Activated CD8-positive, alpha-beta T cell treated with anti-CD3 and anti-CD28 coated beads, Interleukin-2, amount 10 ng/mL, durations not matched to agents 7 days and 5 days (primary cell): ENCODE measurements at regions not wholly inside any gene's neighbourhood (a gene's known extent, or its start where the extent isn't known, plus 50 kb on each side); places are given as distances from the start of the nearest gene placed in this dataset.
"Not testable (repeated sequence)": the region's sequence is repeated elsewhere in the genome, so short reads cannot be mapped to it uniquely, and the experiment has no call there.

Experiments
- ATAC-seq: fragments of 150-1000 bp; cut with Tn5 transposase; one replicate; pipeline ENCODE4 v1.10.0; 2021; ENCODE audit warnings: moderate library complexity
- CTCF ChIA-PET: fragments of 350-600 bp; sonication (Branson Sonifier 250); formaldehyde crosslinking; loops from one replicate; lab custom pipeline; 2021; ENCODE audit warnings: antibody characterized with exemption; lab: Charles Lee
- POLR2A ChIA-PET: fragments of 350-600 bp; sonication (Branson Sonifier 250); formaldehyde crosslinking; loops from one replicate; lab custom pipeline; 2021; ENCODE audit warnings: antibody characterized with exemption; lab: Charles Lee
- DNase-seq: peaks from one replicate; pipeline ENCODE4 v3.0.0-alpha.2; 2020
- H3K27ac Mint-ChIP-seq: one replicate; pipeline ENCODE4 v1.8.0; 2021; ENCODE audit warnings: mild to moderate bottlenecking, mixed read lengths
- H3K27me3 Mint-ChIP-seq: one replicate; pipeline ENCODE4 v1.8.0; 2021; ENCODE audit warnings: low read depth, mixed read lengths
- H3K36me3 Mint-ChIP-seq: one replicate; pipeline ENCODE4 v1.8.0; 2021; ENCODE audit warnings: low read depth, mixed read lengths
- H3K4me1 Mint-ChIP-seq: one replicate; pipeline ENCODE4 v1.8.0; 2021; ENCODE audit warnings: low read depth, mixed read lengths
- H3K4me3 Mint-ChIP-seq: one replicate; pipeline ENCODE4 v1.8.0; 2021; ENCODE audit warnings: mild to moderate bottlenecking, mixed read lengths
- H3K9me3 Mint-ChIP-seq: one replicate; pipeline ENCODE4 v1.8.0; 2022; ENCODE audit warnings: mixed read lengths; ENCODE audit not compliant: insufficient read depth

DNA sequence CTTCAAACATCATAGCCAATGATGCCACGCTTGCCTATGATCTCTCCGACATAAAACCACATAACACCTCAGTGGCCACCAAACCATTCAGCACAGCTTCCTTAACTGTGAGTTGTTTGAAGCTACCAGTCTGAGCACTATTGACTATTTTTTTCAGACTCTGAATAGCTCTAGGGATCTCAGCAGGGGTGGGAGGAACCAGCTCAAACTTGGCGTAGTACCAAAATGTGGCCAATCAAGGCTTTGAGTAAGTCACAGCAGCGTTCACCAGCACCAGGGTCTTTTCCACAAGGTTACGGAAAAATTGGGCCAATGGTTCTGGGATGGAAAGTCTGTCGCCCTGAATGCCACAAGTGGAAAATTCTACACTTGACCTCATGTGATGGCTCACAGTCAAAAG is 70.6 kb downstream of the SMPDL3A start:
- no peaks in the 10 kb centered on the region for H3K4me1 Mint-ChIP-seq
- H3K9me3 Mint-ChIP-seq: no peaks in the 10 kb centered on the region
- DNase-seq (no peak), ATAC-seq (no peak)
- ChIA-PET POLR2A (no interaction called here), CTCF (interaction anchor here (1.0 kb wide), 1 partner anchor 10 kb away, joined by 3 read pairs; no protein-coding TSS in a partner anchor)
- no peak overlapping the region for H3K27ac Mint-ChIP-seq
- H3K27me3 Mint-ChIP-seq: no peaks in the 10 kb centered on the region
- H3K4me3 Mint-ChIP-seq: no peak overlapping the region
- H3K36me3 Mint-ChIP-seq: no peaks in the 10 kb centered on the region

DNA sequence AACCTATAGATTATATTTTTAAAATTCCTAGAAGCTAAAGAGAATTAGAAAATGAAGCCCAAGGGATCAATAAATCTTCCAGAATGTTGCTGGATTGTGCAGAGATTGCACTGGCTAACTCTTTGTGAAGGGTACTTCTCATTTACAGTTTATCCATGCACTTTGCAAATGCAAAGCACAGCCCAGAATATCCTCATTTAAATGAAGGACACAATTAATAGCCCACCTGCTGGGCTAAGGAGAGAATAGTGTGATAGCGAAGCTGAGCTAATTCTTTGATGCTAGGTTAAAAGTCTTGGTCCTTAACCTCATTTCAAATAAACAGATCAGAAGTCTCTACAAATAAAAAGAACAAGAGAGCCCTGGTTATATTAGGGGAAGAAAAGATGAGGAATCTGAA is 72.5 kb downstream of the SMPDL3A start:
- DNase-seq (no peak), ATAC-seq (no peak)
- Mint-ChIP-seq H3K27me3 (no peaks in the 10 kb centered on the region), H3K9me3 (no peaks in the 10 kb centered on the region), H3K36me3 (no peaks in the 10 kb centered on the region), H3K4me3 (no peak overlapping the region), H3K4me1 (no peaks in the 10 kb centered on the region), H3K27ac (no peak overlapping the region)
- POLR2A ChIA-PET: no interaction called here
- CTCF ChIA-PET: interaction anchor here (1.5 kb wide), 1 partner anchor 23 kb away, joined by 3 read pairs; no protein-coding TSS in a partner anchor

- no peaks in the 10 kb centered on the region for H3K9me3 Mint-ChIP-seq
- no peaks in the 10 kb centered on the region for H3K36me3 Mint-ChIP-seq
- H3K27ac Mint-ChIP-seq: no peak overlapping the region
- no peaks in the 10 kb centered on the region for H3K4me1 Mint-ChIP-seq
- H3K4me3 Mint-ChIP-seq: no peak overlapping the region
- ChIA-PET CTCF (no interaction called here), POLR2A (no interaction called here)
- ATAC-seq (no peak), DNase-seq (no peak)
- H3K27me3 Mint-ChIP-seq: no peaks in the 10 kb centered on the region
These were observed 79.1 kb downstream of the SMPDL3A start for GRCh38 chr6:122868137-122868536.

DNA sequence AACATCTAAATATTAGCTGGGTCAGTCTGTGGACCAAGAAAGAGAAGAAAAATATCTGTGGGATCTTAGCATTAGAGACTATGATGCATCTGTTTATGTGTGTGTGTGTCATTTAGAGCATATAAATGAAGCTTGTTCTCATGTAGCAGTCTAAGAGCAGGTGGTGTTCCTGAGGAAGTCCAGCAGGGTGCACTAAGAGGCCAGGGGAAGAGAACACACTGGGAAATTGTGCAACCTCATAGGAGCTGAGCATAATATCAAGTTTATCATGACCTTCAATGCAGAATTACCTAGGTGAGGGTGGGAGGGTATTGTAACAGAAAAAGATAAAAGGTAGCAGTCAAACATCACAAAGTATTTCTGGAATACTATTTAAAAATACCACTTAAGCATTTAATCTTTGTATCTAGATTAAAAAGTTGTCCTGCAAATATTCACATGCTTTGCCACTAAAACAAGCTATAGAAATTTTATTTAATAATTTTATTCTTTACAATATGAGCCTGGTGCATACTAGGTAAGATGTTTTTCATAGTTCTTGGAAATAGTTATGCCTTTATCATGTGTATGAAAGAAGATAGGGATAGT is 80.5 kb downstream of the SMPDL3A start:
- CTCF ChIA-PET: interaction anchor here (0.6 to 1.3 kb wide), 4 partner anchors 10 to 451 kb away, joined by 3 to 4 read pairs (median 4); no protein-coding TSS in a partner anchor
- H3K27ac Mint-ChIP-seq: no peak overlapping the region
- no peaks in the 10 kb centered on the region for H3K27me3 Mint-ChIP-seq
- H3K4me3 Mint-ChIP-seq: no peak overlapping the region
- no peaks in the 10 kb centered on the region for H3K4me1 Mint-ChIP-seq
- DNase-seq (no peak), ATAC-seq (no peak)
- no peaks in the 10 kb centered on the region for H3K36me3 Mint-ChIP-seq
- H3K9me3 Mint-ChIP-seq: no peaks in the 10 kb centered on the region
- POLR2A ChIA-PET: no interaction called here

GRCh38 chr6:122871079-122871478 is 82.0 kb downstream of the SMPDL3A start:
- Mint-ChIP-seq H3K27ac (no peak overlapping the region), H3K4me1 (no peaks in the 10 kb centered on the region), H3K27me3 (no peaks in the 10 kb centered on the region), H3K9me3 (no peaks in the 10 kb centered on the region), H3K4me3 (no peak overlapping the region), H3K36me3 (no peaks in the 10 kb centered on the region)
- CTCF ChIA-PET: no interaction called here
- DNase-seq (no peak), ATAC-seq (no peak)
- POLR2A ChIA-PET: no interaction called here

DNA sequence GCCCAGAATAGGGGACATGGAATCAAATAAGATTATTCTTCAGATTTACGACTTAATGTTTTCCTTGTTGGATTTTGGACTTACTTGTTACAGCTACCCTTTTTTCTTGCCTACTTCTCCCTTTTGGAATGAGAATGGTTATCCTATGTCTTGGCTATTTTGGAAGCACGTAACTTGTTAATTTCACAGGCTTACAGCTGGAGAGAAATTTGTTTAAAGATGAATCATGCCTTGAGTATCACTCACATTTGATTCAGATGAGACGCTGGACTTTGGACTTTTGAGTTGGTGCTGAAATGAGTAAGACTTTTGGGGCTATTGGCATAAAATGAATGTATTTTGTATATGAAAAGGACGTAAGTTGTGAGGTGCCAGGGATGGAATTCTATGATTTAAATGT is 83.3 kb downstream of the SMPDL3A start:
- Mint-ChIP-seq H3K9me3 (no peaks in the 10 kb centered on the region), H3K27me3 (no peaks in the 10 kb centered on the region), H3K36me3 (no peaks in the 10 kb centered on the region), H3K4me3 (no peak overlapping the region), H3K27ac (no peak overlapping the region), H3K4me1 (no peaks in the 10 kb centered on the region)
- DNase-seq (no peak), ATAC-seq (no peak)
- ChIA-PET POLR2A (no interaction called here), CTCF (no interaction called here)

GRCh38 chr6:122877302-122877701 is 88.2 kb downstream of the SMPDL3A start:
- H3K4me1 Mint-ChIP-seq: no peaks in the 10 kb centered on the region

GRCh38 chr6:122878796-122879195 is 89.7 kb downstream of the SMPDL3A start:
- ATAC-seq: no peak
- Mint-ChIP-seq H3K27me3 (no peaks in the 10 kb centered on the region), H3K36me3 (no peaks in the 10 kb centered on the region), H3K4me3 (no peak overlapping the region), H3K27ac (no peak overlapping the region), H3K9me3 (no peaks in the 10 kb centered on the region), H3K4me1 (no peaks in the 10 kb centered on the region)
- POLR2A ChIA-PET: no interaction called here
- no peak for DNase-seq
- CTCF ChIA-PET: no interaction called here

More at GRCh38 chr6:122877302-122877701, 88.2 kb downstream of the SMPDL3A start:
- ATAC-seq (no peak), DNase-seq (no peak)
- ChIA-PET POLR2A (no interaction called here), CTCF (no interaction called here)
- Mint-ChIP-seq H3K27me3 (no peaks in the 10 kb centered on the region), H3K4me3 (no peak overlapping the region), H3K27ac (no peak overlapping the region), H3K9me3 (no peaks in the 10 kb centered on the region), H3K36me3 (no peaks in the 10 kb centered on the region)

DNA sequence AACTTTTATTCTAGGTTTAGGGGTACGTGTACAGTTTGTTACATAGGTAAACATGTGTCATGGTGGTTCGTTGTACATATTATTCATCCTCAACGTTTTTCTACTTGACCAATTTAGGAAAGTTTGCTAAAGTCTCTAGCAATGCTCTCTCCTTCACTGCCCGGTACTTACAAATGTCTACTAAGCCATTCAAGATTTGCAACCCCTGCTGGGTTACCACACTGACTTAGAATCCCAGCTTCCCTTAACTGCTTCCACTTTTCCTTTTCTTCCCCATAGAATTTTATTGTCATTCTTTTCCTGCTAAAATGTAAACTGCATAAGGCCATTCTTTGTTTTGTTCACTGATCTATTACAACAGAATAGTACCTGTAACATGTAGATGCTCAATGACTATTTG is 97.4 kb downstream of the SMPDL3A start:
- ChIA-PET CTCF (no interaction called here), POLR2A (no interaction called here)
- ATAC-seq: no peak
- Mint-ChIP-seq H3K36me3 (no peaks in the 10 kb centered on the region), H3K27me3 (no peaks in the 10 kb centered on the region), H3K4me3 (no peak overlapping the region), H3K27ac (no peak overlapping the region), H3K4me1 (no peaks in the 10 kb centered on the region), H3K9me3 (no peaks in the 10 kb centered on the region)
- no peak for DNase-seq

DNA sequence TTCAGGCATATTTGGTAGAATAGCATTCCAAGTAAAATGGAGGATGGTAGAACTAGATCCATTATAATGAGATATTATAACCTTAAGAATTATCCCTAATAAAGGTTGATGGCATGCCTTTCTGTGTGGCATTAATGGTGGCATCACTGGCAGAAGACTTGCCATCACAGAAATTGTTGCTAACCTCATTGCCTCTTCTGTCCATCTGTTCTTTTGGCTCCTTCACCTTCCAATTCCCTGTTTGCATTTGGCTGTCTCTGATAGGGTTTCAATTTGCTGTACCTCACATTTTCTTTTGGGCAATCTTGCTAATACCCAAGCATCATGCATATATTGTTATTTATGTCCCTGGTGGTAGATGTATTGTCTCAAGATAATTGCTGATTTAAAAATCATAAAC is 98.9 kb downstream of the SMPDL3A start:
- Mint-ChIP-seq H3K9me3 (no peaks in the 10 kb centered on the region), H3K4me1 (no peaks in the 10 kb centered on the region), H3K27me3 (no peaks in the 10 kb centered on the region), H3K4me3 (no peak overlapping the region), H3K27ac (no peak overlapping the region), H3K36me3 (no peaks in the 10 kb centered on the region)
- no peak for ATAC-seq
- ChIA-PET CTCF (no interaction called here), POLR2A (no interaction called here)
- no peak for DNase-seq

DNA sequence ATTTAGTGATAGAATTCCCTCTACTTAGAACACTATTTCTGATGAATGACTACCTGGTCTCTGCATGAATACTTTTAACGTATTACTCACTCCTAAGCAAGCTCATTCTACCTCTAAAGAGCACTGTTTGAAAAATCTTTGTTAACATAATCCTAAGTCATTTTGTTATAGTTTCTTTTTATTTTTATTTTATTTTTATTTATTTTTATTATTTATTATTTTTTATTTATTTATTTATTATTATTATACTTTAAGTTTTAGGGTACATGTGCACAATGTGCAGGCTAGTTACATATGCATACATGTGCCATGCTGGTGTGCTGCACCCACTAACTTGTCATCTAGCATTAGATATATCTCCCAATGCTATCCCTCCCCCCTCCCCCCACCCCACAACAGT is 99.6 kb downstream of the SMPDL3A start:
- H3K27ac Mint-ChIP-seq, DNase-seq, H3K4me1 Mint-ChIP-seq, POLR2A ChIA-PET, CTCF ChIA-PET, ATAC-seq, H3K27me3 Mint-ChIP-seq, H3K36me3 Mint-ChIP-seq, H3K9me3 Mint-ChIP-seq, H3K4me3 Mint-ChIP-seq: not testable (repeated sequence)

DNA sequence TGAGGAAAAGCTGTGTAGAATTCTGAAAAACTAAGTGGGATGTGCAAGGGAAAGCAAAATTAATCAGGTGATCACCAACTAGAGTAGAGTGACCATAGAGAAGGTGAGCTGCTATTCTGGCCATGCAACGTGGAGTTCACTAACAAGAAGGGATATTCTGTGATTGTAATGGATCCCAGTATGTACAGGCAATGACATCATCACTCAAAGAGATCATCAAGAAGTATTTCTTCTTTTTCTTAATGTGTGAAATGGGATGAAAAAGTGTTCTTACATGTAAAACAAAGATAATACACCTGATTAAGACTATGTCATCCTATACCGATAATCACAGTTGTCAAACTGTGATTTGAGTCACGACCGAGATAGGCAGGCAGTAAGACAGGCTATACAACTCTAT is 101.2 kb downstream of the SMPDL3A start:
- CTCF ChIA-PET: no interaction called here
- no peak overlapping the region for H3K4me3 Mint-ChIP-seq
- no peaks in the 10 kb centered on the region for H3K36me3 Mint-ChIP-seq
- no peaks in the 10 kb centered on the region for H3K4me1 Mint-ChIP-seq
- H3K27me3 Mint-ChIP-seq: no peaks in the 10 kb centered on the region
- POLR2A ChIA-PET: no interaction called here
- no peaks in the 10 kb centered on the region for H3K9me3 Mint-ChIP-seq
- no peak for ATAC-seq
- no peak for DNase-seq
- no peak overlapping the region for H3K27ac Mint-ChIP-seq

- Mint-ChIP-seq H3K27me3 (no peaks in the 10 kb centered on the region), H3K4me3 (no peak overlapping the region), H3K9me3 (no peaks in the 10 kb centered on the region), H3K4me1 (no peaks in the 10 kb centered on the region), H3K36me3 (no peaks in the 10 kb centered on the region), H3K27ac (no peak overlapping the region)
- ChIA-PET CTCF (no interaction called here), POLR2A (no interaction called here)
- DNase-seq (no peak), ATAC-seq (no peak)
These were observed 101.2 kb upstream of the CLVS2 start for GRCh38 chr6:122894791-122895190.
